IPS DF 4.7 (cell line): ENCODE measurements at regions not wholly inside any gene's neighbourhood (a gene's known extent, or its start where the extent isn't known, plus 50 kb on each side); places are given as distances from the start of the nearest gene placed in this dataset.
"Not testable (repeated sequence)": the region's sequence is repeated elsewhere in the genome, so short reads cannot be mapped to it uniquely, and the experiment has no call there.

Experiments
- DNase-seq: peaks from one replicate; pipeline ENCODE4 v3.0.0-alpha.2; 2013; ENCODE audit warnings: low spot score; ENCODE audit errors: extremely low read depth

DNA sequence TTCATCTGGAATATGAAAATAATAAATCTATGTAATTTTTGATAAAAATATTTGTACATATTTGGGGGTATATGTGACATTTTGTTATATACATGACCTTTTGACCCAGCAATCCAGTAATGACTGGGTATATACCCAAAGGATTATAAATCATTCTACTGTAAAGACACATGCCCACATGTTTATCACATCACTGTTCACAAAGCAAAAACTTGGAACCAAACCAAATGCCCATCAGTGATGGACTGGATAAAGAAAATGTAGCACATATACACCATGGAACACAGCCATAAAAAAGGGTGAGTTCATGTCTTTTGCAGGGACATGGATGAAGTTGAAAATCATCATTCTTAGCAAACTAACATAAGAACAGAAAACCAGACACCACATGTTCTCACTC lies 472.1 kb upstream of the DDX18 start:
- DNase-seq = no peak

DNA sequence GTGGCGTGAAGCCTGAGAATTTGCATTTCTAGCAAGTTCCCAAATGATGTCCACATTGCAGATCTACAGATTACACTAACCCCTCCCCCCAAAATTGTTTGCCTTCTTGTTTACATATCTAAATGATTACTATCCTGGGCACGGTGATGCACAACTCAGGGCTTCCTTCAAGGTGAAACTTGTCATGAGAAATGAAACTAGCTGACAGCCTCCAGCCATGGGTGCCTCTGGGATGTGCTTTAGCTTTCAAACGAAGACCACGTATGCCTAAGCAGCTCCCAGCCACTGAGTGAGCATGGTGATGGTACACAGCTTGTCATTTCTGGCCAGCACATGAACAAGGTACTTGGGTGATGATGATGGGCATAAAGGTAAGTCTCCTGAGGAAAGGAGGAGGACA lies 464.8 kb upstream of the DDX18 start:
- no peak for DNase-seq

DNA sequence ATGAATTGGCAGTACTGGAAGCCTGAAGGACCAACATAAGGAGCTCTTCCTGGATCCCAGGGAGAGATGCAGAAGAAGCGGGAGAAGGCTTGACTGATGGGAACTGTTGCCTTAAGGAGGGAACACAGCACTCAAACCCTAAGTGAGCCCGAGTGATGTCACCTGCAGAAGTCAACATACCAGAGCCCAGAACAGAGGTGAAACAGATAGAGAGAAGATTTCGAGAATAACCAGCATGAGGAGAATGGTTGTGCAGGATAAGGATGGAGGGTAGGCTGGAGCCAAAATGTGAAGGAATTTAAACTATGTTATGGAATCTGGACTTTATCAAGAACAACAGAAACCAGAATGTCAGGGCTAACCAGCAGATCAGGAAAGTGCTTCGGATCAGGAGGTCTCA lies 463.1 kb upstream of the DDX18 start:
- no peak for DNase-seq

DNA sequence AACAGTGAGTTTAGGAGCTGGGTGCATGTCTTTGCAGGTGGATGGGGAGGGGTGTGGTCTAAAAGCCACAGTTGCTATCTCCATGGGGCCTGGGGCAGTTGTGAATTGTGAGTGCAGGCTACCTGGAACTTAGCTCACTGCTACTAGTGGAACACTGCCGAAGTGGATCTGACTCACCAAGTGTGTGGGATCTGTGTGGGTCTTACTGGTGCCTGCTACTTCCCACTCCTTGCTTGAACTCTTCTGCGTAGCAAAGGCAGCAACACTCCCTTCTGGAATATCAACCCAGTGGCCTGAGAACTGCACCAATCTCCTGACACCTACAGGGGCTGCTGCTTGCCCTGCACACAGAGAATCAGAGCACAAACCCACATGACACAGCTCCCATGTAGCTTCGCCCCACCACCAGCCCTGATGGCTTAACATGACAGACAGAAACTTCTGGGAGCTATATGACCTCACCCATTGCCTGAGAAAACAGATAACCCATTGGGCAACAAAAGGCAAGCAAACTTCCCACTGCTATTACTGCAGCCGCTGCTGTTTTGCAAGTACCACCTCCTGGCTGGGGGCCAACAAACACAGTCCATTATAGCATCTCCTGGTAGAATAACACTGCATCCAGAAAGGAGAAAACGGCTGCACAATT lies 455.1 kb upstream of the DDX18 start:
- DNase-seq = no peak

DNA sequence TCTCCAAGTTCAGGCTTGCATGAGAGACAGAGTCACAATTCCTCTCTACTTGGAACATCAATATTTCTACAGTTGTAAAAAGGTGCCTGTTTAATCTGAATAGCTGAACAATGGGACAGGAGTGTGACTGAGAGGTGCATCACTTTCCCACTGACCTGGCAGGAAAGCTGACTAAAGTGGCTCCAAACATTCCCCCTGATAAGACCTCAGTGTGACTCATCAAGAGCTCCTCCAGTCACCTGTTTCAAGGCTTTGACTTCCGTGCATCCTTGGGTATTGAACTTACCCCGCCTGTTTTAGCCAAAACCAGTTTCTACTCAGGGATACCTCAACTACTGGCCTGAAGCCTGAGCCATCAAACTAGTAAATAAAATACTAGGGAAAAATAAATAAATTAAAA lies 453.9 kb upstream of the DDX18 start:
- no peak for DNase-seq

DNA sequence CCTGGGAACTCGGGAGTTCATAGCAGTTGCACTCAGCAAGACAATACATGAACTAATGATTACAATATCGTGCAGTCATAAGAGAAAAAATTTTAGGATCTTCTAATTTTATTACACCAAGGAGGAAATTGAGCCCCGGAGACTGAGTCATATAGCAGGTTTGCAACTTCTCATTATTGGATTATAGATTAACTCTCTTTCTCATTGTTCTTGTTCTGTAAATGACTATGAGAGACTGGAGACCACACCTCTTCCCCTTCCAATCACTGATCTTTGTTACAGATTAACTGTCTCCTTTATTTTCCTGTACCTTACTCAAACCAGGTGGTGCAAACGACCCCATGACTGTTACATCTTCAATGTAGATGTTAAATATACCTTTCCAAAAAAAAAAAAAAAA lies 435.8 kb upstream of the DDX18 start:
- no peak for DNase-seq

DNA sequence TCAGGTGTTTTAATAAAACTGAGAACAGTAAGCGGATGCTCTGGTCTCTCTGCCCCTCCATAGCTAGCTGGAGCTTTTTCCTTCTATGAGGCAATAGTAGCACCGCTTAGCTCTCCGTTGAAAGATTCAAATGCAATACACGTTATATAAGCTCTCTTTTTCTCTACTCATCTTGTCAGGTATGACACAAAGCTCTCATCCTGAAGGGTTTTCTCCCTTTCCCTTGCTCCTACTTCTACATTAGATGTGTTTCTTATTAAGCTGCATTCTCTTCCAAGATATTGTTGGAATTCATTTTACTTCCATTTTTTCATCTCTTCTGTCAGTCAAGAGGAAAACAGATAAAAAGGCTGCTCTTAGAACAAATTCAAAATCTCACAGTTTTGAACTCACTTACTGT lies 434.6 kb upstream of the DDX18 start:
- DNase-seq = no peak

DNA sequence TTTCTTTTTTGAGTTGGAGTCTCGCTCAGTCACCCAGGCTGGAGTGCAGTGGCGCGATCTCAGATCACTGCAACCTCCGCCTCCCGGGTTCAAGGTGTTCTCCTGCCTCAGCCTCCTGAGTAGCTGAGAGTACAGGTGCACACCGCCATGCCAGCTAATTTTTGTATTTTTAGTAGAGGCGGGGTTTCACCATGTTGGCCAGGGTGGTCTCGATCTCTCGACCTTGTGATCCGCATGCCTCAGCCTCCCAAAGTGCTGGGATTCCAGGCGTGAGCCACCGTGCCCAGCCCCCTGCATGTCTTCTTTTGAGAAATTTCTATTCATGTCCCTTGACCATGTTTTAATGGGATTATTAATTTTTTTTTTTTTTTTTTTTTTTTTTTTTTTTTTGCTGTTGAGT lies 430.5 kb upstream of the DDX18 start:
- not testable (repeated sequence) for DNase-seq

DNA sequence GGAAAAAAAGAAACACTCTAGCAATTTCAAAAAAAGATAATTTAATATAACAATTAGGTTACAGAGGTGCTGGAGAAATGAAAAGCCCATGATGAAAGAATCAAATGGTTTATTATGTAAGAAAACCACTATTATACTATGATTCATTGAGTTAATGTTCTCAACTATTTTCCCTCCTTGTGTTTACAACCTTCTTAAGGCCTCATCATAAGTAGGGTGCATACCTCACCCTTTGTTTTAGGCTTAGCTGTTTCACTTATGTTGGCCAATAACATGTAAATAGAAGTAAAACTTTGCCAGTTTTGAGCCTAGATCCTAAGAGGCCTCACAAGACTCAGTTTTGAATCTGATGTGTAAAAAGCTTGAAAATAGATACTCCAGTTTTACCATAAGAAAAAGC lies 418.3 kb upstream of the DDX18 start:
- DNase-seq = no peak

DNA sequence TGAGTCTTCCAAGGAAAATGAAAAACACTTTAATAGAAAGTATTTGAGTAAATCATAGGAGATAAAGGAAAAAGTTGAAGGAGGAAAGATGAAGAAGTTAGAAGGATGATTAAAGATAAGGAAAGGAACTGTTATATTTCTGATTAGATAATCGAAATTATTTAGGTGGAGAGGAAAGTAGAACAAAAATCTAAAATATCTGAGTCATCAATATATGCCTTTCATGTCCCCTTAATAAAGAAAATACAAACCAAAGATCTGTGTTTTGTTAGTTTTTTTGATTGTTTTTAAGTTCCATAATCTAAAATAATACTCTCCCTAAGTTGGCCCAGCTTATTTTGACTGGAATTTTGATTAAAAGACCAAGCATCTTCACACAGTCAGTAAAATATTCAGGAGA lies 412.9 kb upstream of the DDX18 start:
- DNase-seq = no peak

DNA sequence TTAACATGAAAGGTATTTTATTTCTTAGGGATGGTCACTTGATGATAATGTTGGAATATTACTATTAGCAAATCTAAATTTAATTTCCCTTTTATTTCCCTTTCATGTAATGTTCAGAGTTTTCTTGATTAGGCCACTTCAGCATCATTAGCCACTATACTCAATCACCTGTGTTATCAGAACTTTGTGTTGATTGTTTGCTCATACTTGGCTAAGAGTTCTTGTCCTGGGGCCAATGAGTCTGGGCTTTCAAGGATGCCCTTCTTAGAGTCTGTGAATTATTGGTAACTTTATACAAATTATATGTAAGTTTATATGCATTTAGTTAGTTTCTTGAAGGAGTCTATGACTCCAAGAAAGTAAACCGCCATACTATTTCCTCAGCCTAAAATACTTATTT lies 408.0 kb upstream of the DDX18 start:
- DNase-seq = no peak

DNA sequence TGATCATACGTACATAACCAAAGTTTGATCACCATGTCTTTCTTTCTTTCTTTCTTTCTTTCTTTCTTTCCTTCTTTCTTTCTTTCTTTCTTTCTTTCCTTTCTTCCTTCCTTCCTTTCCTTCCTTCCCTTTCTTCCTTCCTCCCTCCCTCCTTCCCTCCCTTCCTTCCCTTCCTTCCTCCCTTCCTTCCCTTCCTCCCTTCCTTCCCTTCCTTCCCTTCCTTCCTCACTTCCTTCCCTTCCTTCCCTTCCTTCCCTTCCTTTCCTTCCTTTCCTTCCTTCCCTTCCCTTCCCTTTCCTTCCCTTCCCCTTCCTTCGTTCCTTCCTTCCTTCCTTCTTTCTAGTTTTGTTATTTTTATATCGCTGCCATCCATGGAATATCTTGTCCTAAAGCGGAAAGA lies 406.7 kb upstream of the DDX18 start:
- DNase-seq = no peak

DNA sequence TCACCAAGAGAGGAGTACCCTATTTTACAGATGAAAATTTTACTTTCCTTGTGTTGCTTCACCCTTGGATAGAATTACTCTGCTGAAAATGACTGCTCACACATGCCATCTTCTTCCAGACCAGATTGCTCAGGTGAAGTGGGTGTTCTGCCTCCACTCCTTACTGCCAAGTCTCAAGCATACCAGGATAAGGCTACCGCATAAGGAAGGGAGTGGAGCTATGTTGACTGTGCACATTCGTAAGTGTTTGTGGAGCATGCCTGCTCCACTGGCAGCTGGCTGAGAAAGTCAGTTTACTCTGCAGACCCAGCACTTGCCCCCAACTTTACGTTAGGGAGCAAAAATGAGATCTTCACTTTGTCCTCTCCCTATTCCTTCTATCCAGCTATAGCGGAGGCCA lies 405.0 kb upstream of the DDX18 start:
- no peak for DNase-seq

DNA sequence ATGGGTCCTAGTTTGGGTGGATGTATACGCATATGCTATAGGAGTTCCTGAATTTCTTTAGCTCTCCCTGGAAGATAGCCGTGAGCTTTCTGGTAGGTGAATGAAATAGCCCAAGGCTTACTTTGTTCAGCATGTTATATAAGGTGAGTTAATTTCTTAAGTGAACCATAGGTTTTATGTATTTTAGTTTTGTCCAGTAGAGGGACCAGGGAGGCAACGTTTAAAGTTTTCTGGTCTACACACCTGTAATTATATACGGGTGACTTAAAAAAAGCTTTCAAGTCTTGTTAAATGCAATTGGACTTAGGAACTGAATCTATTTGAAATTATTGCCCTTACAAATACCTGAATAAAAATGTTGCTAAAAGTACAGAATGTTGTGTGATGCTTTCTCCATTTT lies 402.5 kb upstream of the DDX18 start:
- DNase-seq = no peak

DNA sequence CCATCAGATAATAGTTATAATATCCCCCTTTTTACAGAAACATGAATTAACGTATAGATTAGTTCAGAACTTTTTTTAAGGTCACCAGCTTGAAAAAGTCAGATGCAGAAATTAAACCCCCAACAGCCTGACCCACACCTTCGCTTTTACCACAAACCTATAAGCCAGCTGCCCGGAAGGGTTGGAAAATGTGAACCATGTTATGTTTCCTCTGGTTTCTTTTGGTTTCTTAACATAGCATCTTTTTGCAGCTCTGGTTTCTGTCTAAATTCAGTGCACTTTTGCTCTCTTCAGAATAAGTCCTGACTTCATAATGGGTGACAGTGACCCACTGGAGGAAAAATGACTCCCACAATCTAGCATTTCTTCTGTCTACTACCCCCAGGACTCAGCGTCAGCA lies 381.7 kb upstream of the DDX18 start:
- no peak for DNase-seq

DNA sequence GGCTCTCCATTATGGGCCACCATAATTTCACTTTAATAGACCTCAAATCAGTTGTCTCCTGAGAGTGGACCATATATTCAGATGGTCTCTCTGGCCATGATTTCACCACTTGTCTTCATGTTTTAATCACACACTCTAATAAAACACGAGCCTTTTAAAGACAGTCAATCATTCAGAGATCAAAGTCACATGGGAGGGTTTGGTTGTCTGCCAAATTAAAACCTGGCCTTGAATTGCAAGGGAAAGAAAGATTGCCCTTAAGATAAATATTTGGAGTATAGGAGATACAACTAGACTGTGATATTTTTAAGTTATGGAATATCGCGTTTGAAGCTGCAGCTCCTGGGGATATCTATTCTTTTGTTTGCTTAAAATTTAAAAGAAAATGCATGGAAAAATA lies 377.8 kb upstream of the DDX18 start:
- DNase-seq = no peak

DNA sequence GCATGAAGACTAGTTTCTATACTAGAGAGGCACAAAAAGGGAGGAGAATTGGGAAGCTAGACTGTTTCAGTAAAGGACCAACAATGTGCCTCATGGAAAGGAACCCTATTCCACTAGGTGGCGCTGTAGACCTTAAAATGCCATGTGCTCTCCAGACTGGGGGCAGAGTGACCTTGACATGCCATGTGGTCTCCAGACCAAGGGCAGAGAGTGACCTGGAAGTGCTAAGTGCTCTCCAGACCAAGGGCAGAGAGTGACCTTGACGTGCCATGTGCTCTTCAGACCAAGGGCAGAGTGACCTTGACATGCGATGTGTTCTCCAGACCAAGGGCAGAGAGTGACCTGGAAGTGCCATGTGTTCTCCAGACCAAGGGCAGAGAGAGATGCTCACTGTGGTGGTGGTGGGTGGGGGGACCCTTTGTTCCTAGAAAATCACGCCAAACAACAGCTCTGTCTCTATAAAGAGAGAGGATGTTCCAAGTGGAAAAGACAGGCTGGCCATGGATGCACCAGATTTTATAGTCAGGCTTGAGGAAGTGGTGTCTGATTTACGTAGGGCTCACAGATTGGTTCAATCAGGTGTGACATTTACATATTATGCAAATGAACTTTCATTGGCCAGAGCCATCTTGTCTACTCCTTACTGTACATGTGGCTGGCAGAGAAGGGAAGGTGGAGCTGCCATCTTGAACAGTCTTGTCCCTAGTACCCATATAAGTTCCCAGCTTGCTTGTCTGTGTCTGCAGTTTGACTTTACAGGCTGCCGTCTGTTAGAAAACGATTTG lies 344.0 kb upstream of the DDX18 start:
- DNase-seq = peak; percentile 89

DNA sequence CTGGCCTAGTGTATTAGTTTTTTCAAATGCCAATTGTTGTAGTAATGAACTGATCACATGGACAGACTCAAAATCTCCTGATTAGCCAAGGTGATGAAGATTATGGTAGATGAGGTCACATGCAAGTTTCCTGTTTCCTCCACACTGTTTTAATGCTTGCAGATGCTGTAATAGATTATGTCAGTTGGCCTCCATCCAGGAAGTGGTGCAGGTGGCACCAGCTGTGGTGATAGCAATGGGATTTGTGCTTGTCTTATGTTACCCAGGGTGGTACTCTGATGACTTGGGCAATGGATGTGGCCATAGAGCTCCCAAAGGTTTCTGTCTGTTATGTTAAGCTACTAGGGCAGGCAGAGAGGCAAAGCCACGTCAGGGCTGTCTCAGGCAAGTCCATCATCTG lies 332.9 kb upstream of the DDX18 start:
- no peak for DNase-seq

DNA sequence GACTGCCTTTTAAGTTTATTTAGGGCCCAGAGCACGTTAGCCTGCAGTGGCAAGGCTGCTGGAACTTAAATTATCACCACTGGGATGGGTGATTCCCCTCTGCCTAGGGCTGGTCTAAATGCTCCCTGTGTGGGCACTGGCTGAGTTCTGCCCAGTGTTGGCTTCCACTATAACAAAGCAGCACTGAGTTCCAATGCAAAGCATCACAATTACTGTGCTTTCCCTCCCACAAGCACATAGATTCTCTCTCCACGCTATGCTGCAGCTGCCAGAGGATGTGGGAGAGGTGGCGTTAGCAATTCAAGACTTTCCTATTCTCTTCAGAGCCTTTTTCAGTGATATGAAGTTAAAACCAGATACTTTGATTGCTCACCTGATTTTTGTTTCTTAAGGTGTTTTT lies 328.9 kb upstream of the DDX18 start:
- DNase-seq = no peak

DNA sequence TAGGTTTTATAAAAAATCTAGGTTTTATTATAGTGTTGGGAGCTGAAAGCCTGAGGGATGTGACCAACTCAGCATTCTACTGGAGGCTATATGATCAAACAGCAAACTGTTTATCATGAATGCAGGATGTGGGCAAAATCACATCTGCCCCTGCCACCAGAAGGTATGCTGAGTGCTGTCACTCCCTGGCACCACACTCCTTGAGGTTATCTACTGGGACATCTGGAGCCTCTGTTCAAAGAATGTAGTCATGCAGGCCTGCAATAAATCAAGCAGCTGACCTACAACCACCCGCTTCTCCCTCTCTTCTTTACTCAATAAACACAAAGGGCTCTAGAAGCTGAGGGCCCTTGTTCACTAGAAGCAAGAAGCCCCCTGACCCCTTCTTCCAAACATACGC lies 328.4 kb upstream of the DDX18 start:
- no peak for DNase-seq

DNA sequence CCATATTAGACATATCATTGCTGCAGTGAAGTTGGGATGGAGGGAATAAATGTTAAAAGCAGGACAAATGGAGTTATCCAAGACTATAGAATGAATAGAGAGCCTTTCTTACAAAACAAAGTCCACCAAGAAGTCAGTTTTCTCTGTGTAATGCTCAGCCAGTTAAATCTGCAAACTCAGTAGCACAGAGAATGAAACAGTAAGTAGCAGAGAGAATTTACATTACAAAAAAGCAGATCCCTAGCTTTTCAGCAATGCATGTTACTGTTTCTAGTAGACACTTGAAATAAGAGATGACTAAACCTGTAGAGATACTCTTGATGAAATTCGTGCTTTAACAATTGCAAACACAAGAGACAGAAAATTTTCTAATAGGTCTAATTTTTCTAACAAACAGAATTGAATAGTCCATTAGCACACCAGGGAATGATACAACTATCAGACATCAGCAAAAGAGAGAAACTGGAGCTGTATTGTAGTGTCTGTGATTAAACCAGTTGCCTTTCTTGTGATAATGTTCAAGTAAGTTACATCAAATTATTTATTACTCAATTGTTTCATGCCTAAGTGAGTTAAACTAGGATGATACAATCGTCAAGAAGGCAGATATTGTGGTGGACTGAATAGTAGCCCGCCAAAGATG lies 322.2 kb upstream of the DDX18 start:
- no peak for DNase-seq

DNA sequence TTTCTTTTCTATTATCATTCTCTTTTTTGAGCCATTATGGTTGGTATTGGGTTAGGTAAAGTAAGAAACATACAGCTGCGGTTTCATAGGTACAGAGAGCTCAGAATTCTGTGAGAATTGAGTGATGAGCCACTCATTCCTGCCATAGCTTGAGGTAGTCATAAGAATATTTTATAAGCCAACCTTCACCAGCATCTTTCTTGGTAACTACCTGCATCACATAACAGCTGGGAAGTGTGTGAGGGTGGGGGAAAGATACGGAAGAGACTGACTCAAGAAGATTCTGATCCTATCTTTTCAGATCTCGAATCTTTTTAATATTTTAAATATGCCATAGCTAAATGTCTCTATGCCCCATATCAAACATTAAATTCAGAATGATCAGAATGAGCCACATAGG lies 313.8 kb upstream of the DDX18 start:
- no peak for DNase-seq

DNA sequence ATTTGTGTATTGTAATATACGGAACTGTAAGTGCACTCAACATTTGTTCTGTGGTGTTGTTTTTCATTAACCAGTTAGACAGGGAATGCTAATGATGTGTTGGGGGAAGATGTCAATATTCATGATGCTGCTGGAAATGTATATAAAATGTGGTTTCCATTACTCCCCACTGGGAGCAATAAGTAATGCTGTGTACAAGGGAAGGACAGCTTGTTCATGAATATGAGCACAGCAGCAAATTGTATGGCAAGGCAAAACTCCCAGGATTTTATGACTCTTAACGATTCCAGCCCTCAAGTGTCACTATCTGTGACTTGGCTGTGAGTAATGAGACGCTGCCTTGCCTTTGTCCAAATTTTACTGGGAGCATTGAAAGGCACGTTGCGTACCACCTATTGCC lies 312.4 kb upstream of the DDX18 start:
- no peak for DNase-seq
